UCSD-AML1 (cell line): ENCODE measurements at regions not wholly inside any gene's neighbourhood (a gene's known extent, or its start where the extent isn't known, plus 50 kb on each side); places are given as distances from the start of the nearest gene placed in this dataset.
"Not testable (repeated sequence)": the region's sequence is repeated elsewhere in the genome, so short reads cannot be mapped to it uniquely, and the experiment has no call there.

ENCODE experiments used
- DNase-seq: peaks from one replicate; lab custom pipeline; 2025; ENCODE audit not compliant: unreplicated experiment; lab: John Stamatoyannopoulos, UW

- DNase-seq = no peak
These were observed 557.4 kb upstream of the ADGRB3 start for GRCh38 chr6:68077661-68078060.

DNA sequence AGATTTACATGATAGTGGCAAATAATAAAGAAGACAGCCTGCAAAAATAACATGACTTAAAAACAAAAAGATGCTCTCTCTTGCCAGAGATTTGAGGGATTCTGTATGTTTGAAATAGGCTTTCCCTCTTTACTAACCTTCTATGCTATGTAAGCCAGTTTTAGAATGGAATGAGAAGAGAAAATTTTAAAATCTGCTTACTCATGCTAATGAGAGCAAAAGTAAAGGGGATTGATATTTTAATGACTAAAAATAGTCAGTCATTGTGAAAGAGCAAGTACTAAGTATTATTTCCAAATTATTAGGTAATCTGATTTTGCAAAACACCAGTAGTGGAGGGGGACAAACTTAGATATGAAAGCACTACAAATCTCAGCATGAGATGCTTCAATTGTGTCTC lies 563.3 kb upstream of the ADGRB3 start:
- DNase-seq = no peak

GRCh38 chr6:68069921-68070710 lies 565.0 kb upstream of the ADGRB3 start:
- no peak for DNase-seq

DNA sequence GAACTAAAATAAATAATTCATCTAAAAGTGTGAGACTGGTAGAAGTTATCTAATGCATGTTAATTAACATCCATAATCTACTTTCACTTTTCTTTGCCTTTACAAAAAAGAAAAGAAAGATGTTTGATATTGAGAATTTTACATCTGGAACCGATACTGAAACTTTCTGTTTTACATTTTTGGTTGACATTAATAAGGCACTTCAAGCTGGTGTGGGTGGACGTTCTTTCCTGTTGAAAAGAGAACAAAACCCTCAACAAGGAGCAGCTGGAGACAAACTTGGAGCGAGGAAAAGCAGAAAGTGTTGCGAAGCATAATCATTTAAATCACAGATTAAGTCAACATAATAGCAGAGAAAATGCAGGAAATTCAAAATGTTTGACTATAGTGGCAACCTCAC lies 575.2 kb upstream of the ADGRB3 start:
- DNase-seq = no peak

- DNase-seq = no peak
These were observed 575.8 kb upstream of the ADGRB3 start for GRCh38 chr6:68059261-68059660.

DNA sequence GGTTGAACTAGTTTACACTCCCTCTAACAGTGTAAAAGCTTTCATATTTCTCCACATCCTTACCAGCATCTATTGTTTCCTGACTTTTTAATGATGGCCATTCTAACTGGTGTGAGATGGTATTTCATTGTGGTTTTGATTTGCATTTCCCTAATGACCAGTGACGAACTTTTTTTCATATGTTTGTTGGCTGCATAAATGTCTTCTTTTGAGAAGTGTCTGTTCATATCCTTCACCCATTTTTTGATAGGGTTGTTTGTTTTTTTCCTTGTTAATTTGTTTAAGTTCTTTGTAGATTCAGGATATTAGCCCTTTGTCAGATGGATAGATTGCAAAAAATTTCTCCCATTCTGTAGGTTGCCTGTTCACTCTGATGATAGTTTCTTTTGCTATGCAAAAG lies 578.5 kb upstream of the ADGRB3 start:
- DNase-seq = not testable (repeated sequence)

- no peak for DNase-seq
These were observed 580.3 kb upstream of the ADGRB3 start for GRCh38 chr6:68054756-68055155.

- no peak for DNase-seq
These were observed 581.2 kb upstream of the ADGRB3 start for GRCh38 chr6:68053805-68054373.

- DNase-seq = no peak
These were observed 582.8 kb upstream of the ADGRB3 start for GRCh38 chr6:68052234-68052633.

DNA sequence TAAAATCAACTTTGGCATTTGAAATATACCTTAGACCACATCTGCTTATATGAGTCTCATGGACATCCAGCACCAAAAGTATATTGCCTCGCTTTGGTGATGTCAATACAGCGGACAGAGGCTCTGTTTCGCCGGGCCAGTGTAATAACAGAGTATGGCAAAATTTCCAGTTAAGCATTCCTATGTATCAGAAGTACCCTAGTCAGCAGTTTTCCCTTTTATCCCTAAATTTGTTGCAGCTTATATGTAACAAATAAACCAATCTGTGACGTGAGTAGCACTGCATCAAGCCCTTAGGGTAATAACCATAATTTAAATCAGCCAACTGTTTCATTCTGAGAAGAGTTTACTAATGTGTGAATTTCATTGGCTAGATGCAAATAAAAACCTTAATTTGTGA lies 585.5 kb upstream of the ADGRB3 start:
- DNase-seq = no peak

DNA sequence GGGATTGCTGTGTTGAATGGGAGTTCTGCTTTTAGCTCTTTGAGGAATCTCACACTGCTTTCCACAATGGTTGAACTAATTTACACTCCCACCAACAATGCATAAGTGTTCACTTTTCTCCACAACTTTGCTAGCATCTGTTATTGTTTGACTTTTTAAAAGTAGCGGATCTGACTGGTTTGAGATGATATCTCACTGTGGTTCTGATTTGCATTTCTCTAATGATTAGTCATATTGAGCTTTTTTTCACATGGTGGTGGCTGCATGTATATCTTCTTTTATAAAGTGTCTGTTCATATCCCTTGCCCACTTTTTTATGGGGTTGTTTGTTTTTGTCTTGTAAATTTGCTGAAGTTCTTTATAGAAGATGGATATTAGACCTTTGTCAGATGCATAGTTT lies 588.3 kb upstream of the ADGRB3 start:
- DNase-seq = no peak

- no peak for DNase-seq
These were observed 588.8 kb upstream of the ADGRB3 start for GRCh38 chr6:68046302-68046701.

- no peak for DNase-seq
These were observed 589.9 kb upstream of the ADGRB3 start for GRCh38 chr6:68045193-68045592.

DNA sequence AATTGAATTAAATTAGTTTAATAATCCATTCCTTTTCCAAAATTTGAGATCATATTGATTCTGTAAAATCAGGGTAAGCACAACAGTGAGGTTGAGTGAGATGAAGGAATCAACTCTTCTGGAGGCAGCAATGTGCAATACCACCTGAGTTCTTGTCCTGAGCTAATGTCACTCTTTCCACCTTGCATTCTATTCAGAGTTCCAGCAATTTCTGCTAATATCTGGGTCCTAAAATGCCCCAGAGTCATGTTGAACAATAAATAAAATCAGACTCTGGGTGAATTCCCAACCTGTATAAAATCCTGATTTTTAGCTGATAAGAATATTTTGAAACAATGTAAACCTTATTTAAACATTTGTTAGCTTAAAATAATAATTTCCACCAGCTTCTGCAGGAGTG lies 590.8 kb upstream of the ADGRB3 start:
- no peak for DNase-seq

DNA sequence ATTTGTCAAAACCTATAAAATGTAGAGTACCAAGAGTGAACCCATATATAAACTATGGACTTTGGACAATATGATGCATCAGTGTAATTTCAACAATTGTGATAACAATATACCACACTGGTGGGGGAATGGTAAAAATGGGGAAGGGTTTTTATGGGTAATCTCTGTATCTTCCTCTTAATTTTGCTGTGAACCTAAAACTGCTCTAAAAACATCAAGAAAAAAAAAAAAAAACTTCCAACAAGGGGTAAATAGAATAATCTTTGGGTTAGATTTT lies 592.0 kb upstream of the ADGRB3 start:
- no peak for DNase-seq

DNA sequence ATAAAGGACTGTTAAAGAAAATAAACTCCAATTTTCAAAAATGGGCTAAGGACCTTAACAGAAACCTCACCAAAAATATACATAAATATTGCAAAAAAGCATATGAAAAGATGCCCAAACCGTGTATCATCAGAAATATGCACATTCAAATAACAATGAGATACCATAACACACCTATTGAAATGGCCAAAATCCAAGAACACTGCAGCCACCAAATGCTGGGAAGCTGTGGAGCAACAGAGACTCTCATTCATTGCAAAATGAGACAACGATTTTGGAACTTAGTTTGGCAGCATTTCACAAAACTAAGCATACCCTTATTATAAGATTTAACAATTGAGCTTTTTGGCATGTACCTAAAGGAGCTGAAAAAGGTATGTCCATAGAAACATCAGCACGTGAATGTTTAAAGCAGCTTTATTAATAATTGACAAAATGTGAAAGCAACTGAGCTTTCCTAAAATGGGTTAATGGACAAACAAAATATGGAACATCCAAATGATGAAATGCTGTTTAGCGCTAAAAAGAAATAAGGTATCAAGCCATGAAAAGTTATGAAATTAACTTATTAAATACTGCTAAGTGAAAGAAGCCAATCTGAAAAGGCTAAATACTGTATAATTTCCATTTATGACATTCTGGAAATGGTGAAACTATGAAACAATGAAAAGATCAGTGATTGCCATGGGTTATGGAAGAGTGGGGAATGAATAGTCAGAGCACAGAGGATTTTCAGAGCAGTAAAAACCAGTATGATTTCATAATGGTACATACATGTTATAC lies 592.6 kb upstream of the ADGRB3 start:
- DNase-seq = no peak

GRCh38 chr6:68040780-68041179 lies 594.3 kb upstream of the ADGRB3 start:
- no peak for DNase-seq

DNA sequence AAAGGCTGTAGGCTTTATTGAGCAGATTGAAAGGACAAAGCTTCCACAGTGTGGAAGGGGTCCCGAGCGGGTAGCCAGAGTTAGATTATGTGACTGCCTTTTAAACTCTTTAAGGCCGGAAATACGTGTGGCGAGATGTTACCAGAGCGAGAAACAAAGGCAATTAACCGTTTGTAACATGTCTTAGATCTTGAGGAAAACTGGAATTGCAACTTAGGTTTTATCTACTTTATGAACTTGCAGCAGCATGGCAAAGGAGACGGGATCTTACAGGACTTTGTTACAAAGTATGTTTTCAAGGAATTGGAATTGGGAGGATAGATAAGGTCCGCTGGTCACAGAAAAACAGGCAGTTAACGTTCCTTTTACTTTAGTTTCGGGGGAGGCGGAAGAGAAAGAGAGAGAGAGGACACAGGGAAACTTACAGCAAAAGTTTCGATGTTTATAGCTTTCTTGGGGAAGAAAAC lies 594.7 kb upstream of the ADGRB3 start:
- no peak for DNase-seq

DNA sequence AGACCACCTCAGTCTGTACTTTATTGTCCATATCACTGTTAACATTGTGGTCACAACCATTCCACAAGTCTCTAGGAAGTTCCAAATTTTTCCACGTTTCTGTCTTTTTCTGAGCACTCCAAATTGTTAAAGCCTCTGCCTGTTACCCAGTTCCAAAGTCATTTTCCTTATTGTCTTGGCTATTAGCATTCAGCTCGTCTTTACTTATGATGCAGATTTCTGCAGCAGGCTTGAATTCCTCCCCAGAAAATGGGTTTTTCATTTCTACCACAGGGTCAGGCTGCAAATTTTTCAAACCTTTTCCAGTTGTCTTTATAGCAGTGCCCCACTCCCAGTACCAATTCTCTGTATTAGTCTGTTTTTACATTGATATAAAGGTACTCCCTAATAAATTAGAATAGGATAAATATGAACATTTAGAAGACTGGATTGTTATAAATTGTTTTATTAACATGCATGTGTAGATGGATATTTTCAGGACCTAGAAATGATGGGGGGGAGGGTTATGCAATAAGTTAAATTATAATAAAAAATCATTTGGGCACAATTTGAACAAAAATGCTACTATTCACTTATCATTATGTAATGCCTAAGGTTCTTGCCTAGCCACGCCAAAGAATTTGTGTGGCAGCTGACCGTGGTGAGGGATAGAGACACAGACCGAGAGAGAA lies 595.3 kb upstream of the ADGRB3 start:
- no peak for DNase-seq

GRCh38 chr6:68038815-68039408 lies 596.2 kb upstream of the ADGRB3 start:
- DNase-seq = no peak

DNA sequence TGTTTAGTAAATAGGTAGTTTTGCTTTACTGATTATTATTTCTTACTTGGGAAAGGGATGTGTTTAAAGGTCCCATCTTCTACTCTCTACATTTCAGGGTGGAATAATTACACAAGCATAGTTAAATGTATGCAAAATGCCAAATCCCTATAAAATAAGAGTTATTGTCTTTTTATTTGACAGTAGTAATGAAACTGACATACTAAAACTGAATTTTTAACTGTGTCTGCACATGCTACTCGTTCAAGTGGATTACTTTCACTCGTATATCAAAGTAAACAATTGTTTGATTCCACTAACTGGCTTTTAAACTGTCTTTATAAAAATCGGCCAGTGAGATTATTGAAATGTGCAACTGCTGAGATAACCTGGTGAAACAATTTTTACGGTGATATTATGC lies 602.9 kb upstream of the ADGRB3 start:
- no peak for DNase-seq
